Gastrocnemius medialis (tissue), 4 donors: ENCODE measurements at regions not wholly inside any gene's neighbourhood (a gene's known extent, or its start where the extent isn't known, plus 50 kb on each side); places are given as distances from the start of the nearest gene placed in this dataset.

ENCODE experiments used
- CTCF ChIP-seq, 5 experiments: fragments of 450-650 bp in 3 of 5; fragments of 200-600 bp in 2 of 5; sonication (generic) in 2 of 5; IDR thresholded peaks in 4 of 5; conservative IDR thresholded peaks in 1 of 5; 1 replicate in 4 of 5; 2 replicates in 1 of 5; pipeline ENCODE4 v1.5.1; 2016 to 2019; ENCODE audit warnings: antibody characterized with exemption in 5 of 5, mild to moderate bottlenecking in 3 of 5, moderate library complexity in 3 of 5
- POLR2A ChIP-seq, 2 donors: fragments of 450-650 bp; IDR thresholded peaks; one replicate each; pipeline ENCODE4 v1.6.1; 2017; ENCODE audit warnings: antibody characterized with exemption in 2 of 2, mild to moderate bottlenecking in 2 of 2, moderate library complexity in 2 of 2

GRCh38 chr3:64343689-64344430 lies 118.6 kb upstream of the PRICKLE2 start:
- TF ChIP-seq CTCF (IDR thresholded peaks at IDR 0.05 in 4 of 5, conservative IDR thresholded peaks at IDR 0.05 in 1 of 5) (no peak), POLR2A (IDR thresholded peaks at IDR 0.05) (no peak)
